NCI-H1105 treated with DMSO at 0.1 percent for 48 hours (cell line): ENCODE measurements at regions not wholly inside any gene's neighbourhood (a gene's known extent, or its start where the extent isn't known, plus 50 kb on each side); places are given as distances from the start of the nearest gene placed in this dataset.
"Not testable (repeated sequence)": the region's sequence is repeated elsewhere in the genome, so short reads cannot be mapped to it uniquely, and the experiment has no call there.

Experiments
- DNase-seq: peaks from one replicate; lab custom pipeline; 2025; lab: John Stamatoyannopoulos, UW

GRCh38 chr2:14988600-14988999, 356.1 kb downstream of the LRATD1 start:
- DNase-seq, result no peak

- no peak for DNase-seq
Observed at GRCh38 chr2:14991723-14992122, 359.2 kb downstream of the LRATD1 start.

- DNase-seq, result no peak
Observed at GRCh38 chr2:14994721-14995120, 362.2 kb downstream of the LRATD1 start.

GRCh38 chr2:14996351-14997014, 364.0 kb downstream of the LRATD1 start:
- no peak for DNase-seq

GRCh38 chr2:14998546-14998945, 366.0 kb downstream of the LRATD1 start:
- DNase-seq, result no peak

GRCh38 chr2:14999114-14999661, 366.7 kb downstream of the LRATD1 start:
- no peak for DNase-seq

- not testable (repeated sequence) for DNase-seq
Observed at GRCh38 chr2:15002519-15002918, 370.0 kb downstream of the LRATD1 start.

- DNase-seq, result no peak
Observed at GRCh38 chr2:15006667-15007066, 374.1 kb downstream of the LRATD1 start.

- DNase-seq, result no peak
Observed at GRCh38 chr2:15009681-15010080, 377.2 kb downstream of the LRATD1 start.

- DNase-seq, result no peak
Observed at GRCh38 chr2:15010346-15010745, 377.8 kb downstream of the LRATD1 start.

GRCh38 chr2:15018814-15019213, 386.3 kb downstream of the LRATD1 start:
- DNase-seq, result no peak

GRCh38 chr2:15023221-15023620, 390.7 kb downstream of the LRATD1 start:
- no peak for DNase-seq

GRCh38 chr2:15028406-15028805, 395.9 kb downstream of the LRATD1 start:
- no peak for DNase-seq

GRCh38 chr2:15031745-15032240, 399.3 kb downstream of the LRATD1 start:
- no peak for DNase-seq

- DNase-seq, result no peak
Observed at GRCh38 chr2:15034246-15034645, 401.7 kb downstream of the LRATD1 start.

GRCh38 chr2:15034860-15035259, 402.3 kb downstream of the LRATD1 start:
- DNase-seq, result no peak

GRCh38 chr2:15038366-15039364, 406.1 kb downstream of the LRATD1 start:
- no peak for DNase-seq

- DNase-seq, result peak; percentile 55
Observed at GRCh38 chr2:15040429-15041084, 408.0 kb downstream of the LRATD1 start.

- DNase-seq, result no peak
Observed at GRCh38 chr2:15041429-15041837, 408.9 kb downstream of the LRATD1 start.

- no peak for DNase-seq
Observed at GRCh38 chr2:15042801-15043217, 410.3 kb downstream of the LRATD1 start.

- DNase-seq, result no peak
Observed at GRCh38 chr2:15043336-15044058, 411.0 kb downstream of the LRATD1 start.
